HG03342 (cell line): ENCODE measurements at regions not wholly inside any gene's neighbourhood (a gene's known extent, or its start where the extent isn't known, plus 50 kb on each side); places are given as distances from the start of the nearest gene placed in this dataset.

Experiments
- ATAC-seq: cut with Tn5 transposase; IDR thresholded peaks from one replicate; pipeline ENCODE4 v1.9.1; 2021; ENCODE audit warnings: mild to moderate bottlenecking, moderate library complexity; ENCODE audit not compliant: unreplicated experiment

GRCh38 chr3:76061654-76062053 lies 276.3 kb upstream of the ZNF717 start:
- ATAC-seq: no peak

- no peak for ATAC-seq
Measured at GRCh38 chr3:76063019-76063418, 277.7 kb upstream of the ZNF717 start.

GRCh38 chr3:76063811-76064210 lies 278.5 kb upstream of the ZNF717 start:
- no peak for ATAC-seq

GRCh38 chr3:76065964-76066363 lies 280.6 kb upstream of the ZNF717 start:
- ATAC-seq: no peak

GRCh38 chr3:76078101-76078500 lies 292.8 kb upstream of the ZNF717 start:
- no peak for ATAC-seq

- no peak for ATAC-seq
Measured at GRCh38 chr3:76083992-76084391, 298.6 kb upstream of the ZNF717 start.

- no peak for ATAC-seq
Measured at GRCh38 chr3:76096036-76096435, 310.7 kb upstream of the ZNF717 start.

GRCh38 chr3:76096836-76097588 lies 311.7 kb upstream of the ZNF717 start:
- no peak for ATAC-seq

- ATAC-seq: no peak
Measured at GRCh38 chr3:76097589-76097969, 312.2 kb upstream of the ZNF717 start.

- no peak for ATAC-seq
Measured at GRCh38 chr3:76099956-76100355, 314.6 kb upstream of the ZNF717 start.

GRCh38 chr3:76107935-76108570 lies 322.7 kb upstream of the ZNF717 start:
- ATAC-seq: no peak

- ATAC-seq: no peak
Measured at GRCh38 chr3:76111808-76112207, 326.5 kb upstream of the ZNF717 start.

- no peak for ATAC-seq
Measured at GRCh38 chr3:76122007-76122406, 336.7 kb upstream of the ZNF717 start.

GRCh38 chr3:76129441-76129840 lies 344.1 kb upstream of the ZNF717 start:
- no peak for ATAC-seq

GRCh38 chr3:76131396-76132153 lies 346.2 kb upstream of the ZNF717 start:
- no peak for ATAC-seq

GRCh38 chr3:76132154-76132470 lies 346.8 kb upstream of the ZNF717 start:
- ATAC-seq: no peak

GRCh38 chr3:76134166-76134565 lies 348.8 kb upstream of the ZNF717 start:
- no peak for ATAC-seq

- ATAC-seq: no peak
Measured at GRCh38 chr3:76138921-76139320, 353.6 kb upstream of the ZNF717 start.

- no peak for ATAC-seq
Measured at GRCh38 chr3:76147846-76148245, 362.5 kb upstream of the ZNF717 start.

GRCh38 chr3:76152028-76152427 lies 366.7 kb upstream of the ZNF717 start:
- ATAC-seq: no peak

GRCh38 chr3:76161856-76162255 lies 376.5 kb upstream of the ZNF717 start:
- ATAC-seq: no peak

- ATAC-seq: no peak
Measured at GRCh38 chr3:76171647-76172046, 386.3 kb upstream of the ZNF717 start.
